ENCODE measurements at regions not wholly inside any gene's neighbourhood (a gene's known extent, or its start where the extent isn't known, plus 50 kb on each side); places are given as distances from the start of the nearest gene placed in this dataset.

DNA sequence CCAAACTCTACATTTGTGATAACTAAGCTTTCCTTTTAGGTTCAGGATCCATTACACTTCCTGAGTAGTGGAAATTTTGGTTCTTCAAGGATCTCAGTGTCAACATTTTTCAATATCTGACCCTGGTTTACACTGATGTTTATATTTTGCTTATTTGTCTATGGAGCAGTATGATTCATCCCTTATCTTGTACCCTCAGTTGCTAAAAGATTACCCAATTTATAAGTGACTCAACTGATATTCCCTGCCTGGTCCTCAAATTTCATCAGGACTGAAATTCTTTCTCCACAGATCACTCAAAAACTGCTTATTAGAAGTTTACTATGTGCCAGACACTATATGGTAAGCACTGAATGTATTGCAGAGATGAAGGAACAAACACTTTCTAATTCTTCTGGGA is 139.1 kb upstream of the CHRM3 start:
- Histone ChIP-seq H3K27me3 (ENCODE audit: low read depth) (no peaks in the 10 kb centered on the region), H3K4me1 (no peaks in the 10 kb centered on the region), H3K9me3 (no peaks in the 10 kb centered on the region), H3K27ac (no peak overlapping the region), H3K4me3 (no peak overlapping the region), H3K36me3 (no peaks in the 10 kb centered on the region)
- no peak for ATAC-seq
- DNase-seq, result no peak
- TF ChIP-seq, protein P1, sequence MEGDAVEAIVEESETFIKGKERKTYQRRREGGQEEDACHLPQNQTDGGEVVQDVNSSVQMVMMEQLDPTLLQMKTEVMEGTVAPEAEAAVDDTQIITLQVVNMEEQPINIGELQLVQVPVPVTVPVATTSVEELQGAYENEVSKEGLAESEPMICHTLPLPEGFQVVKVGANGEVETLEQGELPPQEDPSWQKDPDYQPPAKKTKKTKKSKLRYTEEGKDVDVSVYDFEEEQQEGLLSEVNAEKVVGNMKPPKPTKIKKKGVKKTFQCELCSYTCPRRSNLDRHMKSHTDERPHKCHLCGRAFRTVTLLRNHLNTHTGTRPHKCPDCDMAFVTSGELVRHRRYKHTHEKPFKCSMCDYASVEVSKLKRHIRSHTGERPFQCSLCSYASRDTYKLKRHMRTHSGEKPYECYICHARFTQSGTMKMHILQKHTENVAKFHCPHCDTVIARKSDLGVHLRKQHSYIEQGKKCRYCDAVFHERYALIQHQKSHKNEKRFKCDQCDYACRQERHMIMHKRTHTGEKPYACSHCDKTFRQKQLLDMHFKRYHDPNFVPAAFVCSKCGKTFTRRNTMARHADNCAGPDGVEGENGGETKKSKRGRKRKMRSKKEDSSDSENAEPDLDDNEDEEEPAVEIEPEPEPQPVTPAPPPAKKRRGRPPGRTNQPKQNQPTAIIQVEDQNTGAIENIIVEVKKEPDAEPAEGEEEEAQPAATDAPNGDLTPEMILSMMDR (IDR thresholded peaks at IDR 0.05), result no peak
- intact Hi-C loops (cut with DNase I), result no loop called here

DNA sequence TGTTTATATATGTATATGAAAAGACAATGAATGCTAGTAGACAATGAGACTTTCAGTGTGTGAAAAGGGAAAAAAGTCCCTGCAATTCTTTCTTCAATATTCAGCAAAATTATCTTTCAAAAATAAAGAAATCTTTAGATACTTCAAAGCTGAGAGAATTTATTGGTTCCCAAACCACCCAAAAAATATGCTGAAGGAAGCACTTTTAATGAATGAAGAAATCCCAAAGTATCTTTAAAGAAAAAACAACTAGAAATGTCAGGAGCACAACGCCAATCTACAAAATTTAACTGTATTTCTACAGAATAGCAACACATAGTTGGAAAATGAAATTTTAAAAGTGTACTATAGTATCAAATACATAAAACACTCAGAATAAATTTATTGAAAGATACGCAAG is 142.3 kb upstream of the CHRM3 start:
- no peak overlapping the region for H3K27ac ChIP-seq
- intact Hi-C loops (cut with DNase I), result no loop called here
- no peaks in the 10 kb centered on the region for H3K4me1 ChIP-seq
- H3K9me3 ChIP-seq, result no peaks in the 10 kb centered on the region
- no peak overlapping the region for H3K4me3 ChIP-seq
- no peaks in the 10 kb centered on the region for H3K36me3 ChIP-seq
- DNase-seq, result no peak
- ATAC-seq, result no peak
- H3K27me3 ChIP-seq (ENCODE audit: low read depth), result no peaks in the 10 kb centered on the region
- TF ChIP-seq, protein P1 (IDR thresholded peaks at IDR 0.05), result no peak

DNA sequence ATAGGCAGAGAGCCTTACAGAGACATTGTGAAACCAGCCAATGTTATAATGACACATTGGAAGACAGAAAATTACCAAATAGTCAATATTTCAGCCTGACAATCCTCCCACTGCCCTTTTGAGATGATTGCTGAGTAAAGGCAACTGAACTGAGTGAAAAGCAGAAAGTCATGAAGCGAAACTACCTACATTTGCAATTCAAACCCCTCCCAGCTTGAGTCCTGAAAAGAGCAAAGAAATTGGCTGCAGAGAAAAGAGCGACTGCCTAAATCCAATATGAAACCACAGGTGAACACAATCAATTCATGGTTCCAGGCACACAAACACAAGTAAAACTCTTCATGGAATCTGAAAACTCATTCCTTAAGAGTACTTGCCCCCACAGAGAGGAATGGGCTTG is 143.4 kb upstream of the CHRM3 start:
- Histone ChIP-seq H3K4me3 (no peak overlapping the region), H3K27me3 (ENCODE audit: low read depth) (no peaks in the 10 kb centered on the region), H3K36me3 (no peaks in the 10 kb centered on the region), H3K27ac (no peak overlapping the region), H3K9me3 (no peaks in the 10 kb centered on the region), H3K4me1 (no peaks in the 10 kb centered on the region)
- TF ChIP-seq, protein P1 (IDR thresholded peaks at IDR 0.05), result no peak
- intact Hi-C loops (cut with DNase I), result no loop called here
- ATAC-seq (no peak), DNase-seq (no peak)

DNA sequence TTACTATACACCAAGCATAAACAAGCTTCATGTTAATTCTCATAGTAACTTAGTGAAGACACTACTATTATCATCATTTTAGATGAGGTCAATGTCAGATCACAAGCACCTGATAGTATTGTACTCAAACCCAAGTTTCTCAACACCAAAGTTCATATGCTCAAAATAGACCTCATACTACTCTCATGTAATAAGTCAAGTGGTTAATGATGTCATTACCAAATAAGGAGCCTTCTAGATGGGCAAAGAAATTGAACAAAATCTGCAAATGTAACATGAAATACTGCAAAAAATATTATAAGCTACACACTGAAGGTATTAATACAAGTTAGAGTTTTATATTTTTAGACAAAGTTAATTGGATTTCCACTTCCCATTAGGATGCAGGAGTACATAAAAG is 144.0 kb upstream of the CHRM3 start:
- ATAC-seq, result no peak
- H3K4me1 ChIP-seq, result no peaks in the 10 kb centered on the region
- H3K27me3 ChIP-seq (ENCODE audit: low read depth), result no peaks in the 10 kb centered on the region
- DNase-seq, result no peak
- no peaks in the 10 kb centered on the region for H3K36me3 ChIP-seq
- H3K27ac ChIP-seq, result no peak overlapping the region
- no peak overlapping the region for H3K4me3 ChIP-seq
- intact Hi-C loops (cut with DNase I), result no loop called here
- no peaks in the 10 kb centered on the region for H3K9me3 ChIP-seq
- TF ChIP-seq, protein P1 (IDR thresholded peaks at IDR 0.05), result no peak

DNA sequence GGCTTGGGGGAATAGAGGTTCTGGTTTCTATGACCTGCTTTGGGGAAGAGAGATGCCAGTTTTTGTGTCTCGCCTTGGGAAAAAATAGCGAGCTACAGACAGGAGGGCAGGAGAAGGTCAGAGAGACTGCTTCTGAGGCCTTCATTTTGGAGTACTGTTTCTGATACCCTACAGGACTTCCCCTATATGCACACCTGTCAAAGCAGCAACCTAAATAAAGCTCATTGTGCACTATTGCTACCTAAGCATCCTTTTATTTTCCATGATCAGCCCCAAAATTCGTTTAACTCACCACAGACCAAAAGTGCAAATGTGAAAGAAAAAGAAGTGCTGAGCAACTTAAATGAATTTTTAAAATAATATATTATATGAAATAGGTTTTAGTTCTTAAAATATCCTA is 145.6 kb upstream of the CHRM3 start:
- ATAC-seq (no peak), DNase-seq (no peak)
- TF ChIP-seq, protein P1 (IDR thresholded peaks at IDR 0.05), result no peak
- Histone ChIP-seq H3K4me3 (no peak overlapping the region), H3K27me3 (ENCODE audit: low read depth) (no peaks in the 10 kb centered on the region), H3K4me1 (no peaks in the 10 kb centered on the region), H3K27ac (no peak overlapping the region), H3K36me3 (no peaks in the 10 kb centered on the region), H3K9me3 (no peaks in the 10 kb centered on the region)
- intact Hi-C loops (cut with DNase I), result no loop called here

DNA sequence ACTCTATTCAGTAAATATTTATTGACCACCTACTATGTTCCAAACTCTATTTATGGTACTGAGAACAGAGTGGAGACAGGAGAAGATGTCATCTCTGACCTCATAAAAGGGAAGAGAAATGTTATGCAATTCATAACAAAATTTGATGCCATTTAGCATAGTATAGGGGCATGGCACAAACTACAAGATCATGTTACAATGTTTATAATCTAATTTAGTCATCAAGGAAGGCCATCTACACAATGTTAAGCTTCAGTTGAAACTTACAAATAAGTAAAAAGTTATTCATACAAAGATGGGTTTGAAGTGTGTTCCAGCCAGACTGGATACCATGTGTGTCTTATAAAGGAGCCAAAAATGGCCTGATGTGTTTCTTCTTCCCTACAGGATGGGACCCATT is 146.8 kb upstream of the CHRM3 start:
- Histone ChIP-seq H3K27ac (no peak overlapping the region), H3K4me1 (no peaks in the 10 kb centered on the region), H3K36me3 (no peaks in the 10 kb centered on the region), H3K9me3 (no peaks in the 10 kb centered on the region), H3K27me3 (ENCODE audit: low read depth) (no peaks in the 10 kb centered on the region), H3K4me3 (no peak overlapping the region)
- TF ChIP-seq, protein P1 (IDR thresholded peaks at IDR 0.05), result no peak
- intact Hi-C loops (cut with DNase I), result no loop called here
- ATAC-seq (no peak), DNase-seq (no peak)

Data from lower lobe of right lung (tissue), 2 donors.